ENCODE measurements at regions not wholly inside any gene's neighbourhood (a gene's known extent, or its start where the extent isn't known, plus 50 kb on each side); places are given as distances from the start of the nearest gene placed in this dataset.

DNA sequence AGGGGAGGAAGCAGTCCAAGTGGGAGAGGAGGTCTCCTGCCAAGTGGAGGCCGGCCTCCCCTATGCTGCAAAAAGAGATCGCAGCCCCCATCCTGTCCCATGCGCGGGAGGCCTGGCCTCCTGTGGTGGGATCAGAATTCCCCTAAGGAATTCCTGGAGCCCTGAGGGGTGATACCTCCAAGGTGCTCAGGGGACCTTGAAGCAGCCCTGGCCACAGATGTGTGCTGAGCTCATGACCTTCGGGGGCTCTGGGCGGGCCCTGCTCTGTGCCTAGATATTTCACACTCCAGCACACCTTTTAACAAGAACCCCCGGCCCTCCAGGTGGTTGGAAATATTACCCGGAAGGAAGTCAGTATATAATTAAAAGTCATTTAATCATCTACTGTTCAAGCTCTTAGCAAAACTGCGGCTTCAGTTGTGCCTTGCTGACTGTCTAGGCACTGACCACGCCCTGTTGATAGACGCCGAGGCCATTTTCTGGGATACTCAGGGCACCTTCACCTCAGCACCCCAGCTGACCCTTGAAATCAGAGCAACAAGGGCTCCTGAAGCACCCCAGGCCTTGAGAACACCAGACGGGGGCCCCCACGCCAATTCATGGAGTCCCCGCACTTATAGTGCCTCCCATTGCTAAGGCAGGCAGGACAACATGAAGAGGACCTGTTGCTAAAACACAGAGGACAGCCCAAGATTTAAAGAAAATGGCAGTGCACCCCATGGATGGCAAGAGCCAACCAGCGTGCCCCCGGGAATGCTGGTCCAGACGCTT lies 119.1 kb downstream of the NDUFA10 start:
- no peak for DNase-seq (ENCODE audit: low read depth)

DNA sequence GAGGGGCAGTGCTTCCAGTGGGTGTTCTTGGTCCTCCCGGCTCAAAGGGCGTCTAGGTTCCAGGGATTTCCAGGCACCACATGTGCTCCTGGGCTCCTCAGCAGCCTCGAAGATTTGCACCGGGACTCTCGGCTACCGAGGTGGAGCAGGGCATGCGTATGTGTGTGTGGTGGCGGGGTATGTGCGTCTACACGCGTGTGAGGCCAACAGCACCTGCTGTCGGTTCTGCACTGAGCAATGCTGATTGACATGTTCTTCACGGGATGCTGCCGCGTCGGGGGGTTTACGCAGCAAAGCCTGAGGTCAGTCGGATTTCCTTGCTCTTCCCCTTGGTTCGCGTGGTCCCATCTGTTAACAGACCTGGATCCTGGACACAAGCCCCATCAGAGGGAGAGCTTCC lies 119.8 kb downstream of the NDUFA10 start:
- no peak for DNase-seq (ENCODE audit: low read depth)

DNA sequence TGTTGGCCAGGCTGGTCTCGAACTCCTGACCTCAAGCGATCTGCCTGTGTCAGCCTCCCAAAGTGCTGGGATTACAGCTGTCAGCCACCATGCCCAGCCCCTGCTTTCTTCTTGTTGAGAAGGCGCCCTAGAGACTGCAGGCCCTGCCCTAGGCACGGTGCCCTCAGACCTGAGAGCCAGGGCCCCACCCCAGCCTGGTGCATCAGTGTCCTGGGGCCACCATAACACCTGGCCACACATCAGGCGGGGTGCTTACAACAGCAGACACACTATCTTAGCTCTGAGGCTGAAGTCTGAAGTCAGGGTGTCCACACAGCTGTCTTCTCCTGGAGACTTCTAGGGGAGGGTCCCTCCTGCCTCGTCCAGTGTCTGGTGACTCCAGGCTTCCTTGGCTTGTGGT lies 120.6 kb downstream of the NDUFA10 start:
- DNase-seq (ENCODE audit: low read depth) = no peak

DNA sequence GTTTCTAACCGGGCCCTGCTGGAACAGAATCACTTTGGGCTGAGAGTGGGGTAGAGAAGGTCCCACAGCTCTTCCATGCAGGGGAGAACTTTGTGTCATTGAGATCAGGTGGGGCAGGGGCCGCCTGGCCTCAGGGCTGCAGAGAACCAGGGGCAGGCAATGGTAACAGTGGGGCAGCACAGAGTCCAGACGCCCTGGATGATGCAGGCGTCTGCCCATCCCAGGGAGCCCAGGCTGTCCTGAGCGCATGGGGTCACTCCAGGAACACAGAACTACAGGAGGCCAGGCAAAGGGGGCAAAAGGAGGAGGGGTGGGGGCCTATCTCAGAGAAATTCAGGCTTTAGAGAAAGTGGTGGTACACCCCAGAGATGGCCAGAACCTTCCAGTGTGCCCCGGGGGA lies 121.3 kb downstream of the NDUFA10 start:
- DNase-seq (ENCODE audit: low read depth) = no peak

DNA sequence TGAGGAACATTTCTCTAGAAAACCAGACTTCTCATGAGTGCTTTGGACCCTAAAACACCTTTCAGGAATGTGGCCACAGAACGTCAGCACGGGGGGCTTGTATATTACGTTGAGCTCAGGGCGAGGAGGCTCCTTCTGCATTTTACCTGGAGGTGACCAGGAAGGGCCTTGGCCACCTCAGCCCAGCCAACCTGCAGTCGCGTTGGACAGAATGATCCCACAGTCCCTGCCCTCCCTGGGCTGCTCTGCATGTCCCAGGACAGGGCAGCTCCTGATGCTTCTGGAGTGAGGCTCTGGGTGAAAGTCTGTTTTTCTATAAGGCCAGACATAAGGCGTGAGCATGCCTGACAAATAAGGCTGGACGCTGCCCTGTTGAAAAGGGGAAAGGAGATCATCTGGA lies 121.9 kb downstream of the NDUFA10 start:
- DNase-seq (ENCODE audit: low read depth) = no peak

- no peak for DNase-seq (ENCODE audit: low read depth)
These were observed 122.4 kb downstream of the NDUFA10 start for GRCh38 chr2:239902749-239903201.

- DNase-seq (ENCODE audit: low read depth) = no peak
These were observed 126.7 kb downstream of the NDUFA10 start for GRCh38 chr2:239898292-239898925.

DNA sequence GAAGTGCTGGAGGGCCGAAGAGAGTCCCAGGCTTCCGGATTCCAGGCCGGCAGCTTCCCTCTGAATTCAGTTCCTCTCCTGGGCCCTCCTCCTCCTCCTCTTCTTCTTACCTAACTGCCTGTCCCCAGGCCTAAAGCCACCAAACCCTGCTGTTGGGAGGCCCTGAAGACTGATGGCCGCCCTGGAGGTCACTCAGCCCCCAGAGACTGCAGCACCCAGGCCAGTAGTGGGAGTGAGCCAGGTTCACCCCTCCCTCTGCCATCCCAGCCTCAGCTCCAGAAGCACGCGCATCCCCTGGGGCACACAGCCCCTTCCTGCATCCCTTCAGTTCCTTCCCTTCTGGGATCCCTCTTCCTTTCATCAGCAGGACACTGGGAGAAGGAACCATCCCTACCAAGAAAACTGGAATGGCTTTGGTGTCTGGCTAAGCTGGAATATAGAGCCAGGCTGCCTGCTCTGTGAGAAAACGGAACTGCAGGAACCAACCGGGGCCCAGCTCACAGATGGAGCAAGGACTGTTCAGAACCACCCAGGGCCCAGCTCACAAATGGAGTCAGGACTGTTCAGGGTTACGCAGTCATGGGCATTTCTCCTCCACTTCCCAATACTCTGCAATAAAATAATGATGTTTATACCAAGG lies 127.4 kb downstream of the NDUFA10 start:
- DNase-seq (ENCODE audit: low read depth) = no peak

- DNase-seq (ENCODE audit: low read depth) = no peak
These were observed 129.1 kb downstream of the NDUFA10 start for GRCh38 chr2:239896075-239896474.

DNA sequence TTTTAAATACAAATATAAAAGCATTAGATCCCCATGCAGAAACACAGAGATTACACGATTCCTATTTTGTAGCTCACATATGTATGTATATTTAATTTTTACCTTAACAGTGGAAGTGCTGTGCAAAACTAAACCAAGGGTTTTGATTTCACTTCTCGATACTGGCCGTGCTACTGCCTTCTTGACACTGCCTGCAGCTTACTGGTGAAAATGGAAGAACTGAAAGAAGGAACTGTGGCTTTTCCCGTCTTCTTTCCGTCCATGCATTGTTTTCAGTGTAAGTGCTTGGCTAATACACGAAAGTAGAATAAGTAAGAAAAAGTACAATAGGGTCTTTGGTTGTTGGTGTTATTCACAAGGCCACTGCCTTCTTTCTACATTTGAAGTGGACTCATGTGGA lies 129.5 kb downstream of the NDUFA10 start:
- no peak for DNase-seq (ENCODE audit: low read depth)

DNA sequence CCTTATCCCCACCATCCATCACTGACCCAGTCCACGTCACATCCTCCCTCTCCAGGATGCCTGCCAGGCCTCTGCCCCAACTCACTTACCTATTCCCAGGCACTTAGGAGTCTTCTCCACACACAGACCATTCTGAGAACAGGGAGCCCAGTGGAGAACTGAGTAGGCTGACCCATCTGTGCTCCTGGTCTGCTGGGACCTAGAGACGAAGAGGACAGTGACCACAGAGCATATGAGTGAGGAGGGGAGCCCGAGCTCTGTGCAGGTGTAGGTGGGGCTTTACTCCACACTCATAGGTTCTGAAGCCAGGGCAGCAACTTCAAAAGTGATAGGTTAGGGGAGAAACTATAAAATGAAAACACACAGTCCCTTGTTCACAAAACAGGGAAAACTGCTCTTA lies 130.0 kb downstream of the NDUFA10 start:
- DNase-seq (ENCODE audit: low read depth) = no peak

- DNase-seq (ENCODE audit: low read depth) = no peak
These were observed 130.9 kb downstream of the NDUFA10 start for GRCh38 chr2:239894276-239894675.

GRCh38 chr2:239893236-239893515 lies 132.0 kb downstream of the NDUFA10 start:
- no peak for DNase-seq (ENCODE audit: low read depth)

- DNase-seq (ENCODE audit: low read depth) = no peak
These were observed 132.5 kb downstream of the NDUFA10 start for GRCh38 chr2:239892441-239893235.

DNA sequence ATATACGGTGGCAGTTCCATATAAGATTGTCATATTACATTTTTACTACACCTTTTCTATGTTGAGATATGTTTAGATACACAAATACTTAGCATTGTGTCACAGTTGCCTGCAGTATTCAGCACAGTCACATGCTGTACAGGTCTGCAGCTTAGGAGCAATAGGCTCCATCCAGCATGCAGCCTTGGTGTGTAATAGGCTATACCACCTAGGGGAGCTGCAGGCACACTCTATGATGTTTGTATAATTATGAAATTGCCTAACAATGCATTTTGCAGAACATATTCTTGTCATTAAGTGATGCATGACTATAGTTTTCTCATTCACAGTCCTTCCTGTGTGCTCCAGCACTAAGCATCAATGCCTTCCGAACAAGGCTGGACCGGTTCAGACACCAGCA lies 133.4 kb downstream of the NDUFA10 start:
- DNase-seq (ENCODE audit: low read depth) = no peak

DNA sequence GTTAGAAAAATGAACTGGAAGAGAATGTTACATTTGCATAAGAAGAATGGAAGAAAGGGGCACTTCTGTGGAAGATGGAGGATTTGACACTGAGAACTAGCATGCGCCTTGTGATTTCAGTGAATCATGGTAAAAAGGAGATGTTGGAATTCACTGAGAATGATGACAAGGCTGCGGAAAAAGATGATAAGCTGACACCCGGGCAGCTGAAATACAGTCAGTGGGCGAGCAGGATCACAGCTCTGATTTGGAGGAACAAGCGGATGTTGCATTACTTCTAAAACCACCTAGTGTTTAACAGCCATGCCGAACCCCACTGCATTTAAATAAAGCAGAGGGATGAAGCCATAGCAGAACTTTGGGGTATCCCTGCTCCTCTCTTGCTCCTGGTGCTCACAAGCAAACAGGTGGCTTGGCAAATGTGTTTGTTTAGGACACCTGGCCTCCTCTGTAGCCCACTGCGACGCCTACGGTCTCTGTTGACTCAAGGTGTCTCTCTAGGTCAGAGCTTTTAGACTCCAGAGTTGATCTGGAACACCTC lies 134.9 kb downstream of the NDUFA10 start:
- DNase-seq (ENCODE audit: low read depth) = no peak

DNA sequence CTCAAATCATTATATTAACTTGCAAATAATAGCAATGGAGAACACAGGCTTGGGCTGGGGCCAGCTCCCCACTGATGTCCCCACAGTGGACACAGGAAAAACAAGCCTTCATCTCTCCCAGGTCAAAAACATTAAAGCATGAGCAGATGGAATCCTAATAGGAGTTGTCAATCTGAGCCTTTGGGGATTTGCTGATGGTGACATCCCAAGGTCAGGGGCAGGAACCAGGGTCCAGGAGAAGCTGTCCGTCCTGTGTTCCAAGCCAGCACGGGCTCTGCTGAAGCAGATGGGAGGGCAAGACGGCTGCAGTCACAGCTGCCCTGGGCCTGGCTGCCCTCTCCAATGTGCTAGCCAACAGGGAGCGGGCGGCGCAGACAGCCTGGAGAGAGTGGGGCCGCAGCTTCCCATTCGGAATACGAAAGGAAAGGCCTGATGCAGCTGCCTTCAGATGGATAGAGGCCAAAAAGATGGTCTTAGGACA lies 135.5 kb downstream of the NDUFA10 start:
- no peak for DNase-seq (ENCODE audit: low read depth)

GRCh38 chr2:239887604-239888003 lies 137.5 kb downstream of the NDUFA10 start:
- no peak for DNase-seq (ENCODE audit: low read depth)

DNA sequence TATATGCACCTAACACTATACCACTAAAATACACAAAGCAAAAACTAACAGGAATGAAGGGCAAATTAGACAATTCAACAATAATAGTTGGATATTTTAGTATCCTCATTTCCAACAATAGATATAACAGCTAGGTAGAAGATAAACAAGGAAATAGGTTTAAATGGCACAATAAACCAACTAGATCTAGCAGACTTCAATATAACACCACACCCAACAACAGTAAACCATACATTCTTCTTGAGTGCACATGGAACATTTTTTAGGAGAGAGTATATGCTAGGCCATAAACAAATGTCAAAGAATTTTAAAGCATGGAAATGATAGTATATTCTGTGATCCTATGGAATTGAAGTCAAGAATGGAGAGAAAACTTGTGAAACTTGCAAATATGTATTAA lies 138.4 kb downstream of the NDUFA10 start:
- no peak for DNase-seq (ENCODE audit: low read depth)

GRCh38 chr2:239884875-239885274 lies 140.3 kb downstream of the NDUFA10 start:
- no peak for DNase-seq (ENCODE audit: low read depth)

DNA sequence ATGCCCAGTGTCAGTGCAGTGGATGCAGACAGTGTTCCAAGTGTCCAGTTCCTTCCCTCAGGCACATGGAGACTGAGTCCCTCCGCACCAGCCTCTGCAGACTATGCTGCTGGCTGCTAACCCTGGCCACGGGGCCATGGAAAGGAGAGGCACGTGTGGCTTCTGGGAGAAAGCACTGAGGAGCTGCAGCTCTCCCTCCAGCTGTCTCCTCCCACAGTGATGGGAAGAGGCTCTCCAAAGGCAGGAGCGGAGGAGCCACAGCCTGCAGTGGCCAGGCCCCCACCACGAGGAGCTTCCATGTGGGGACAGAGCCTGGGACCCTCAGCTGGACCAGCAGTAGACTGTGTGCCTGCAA lies 141.1 kb downstream of the NDUFA10 start:
- no peak for DNase-seq (ENCODE audit: low read depth)

DNA sequence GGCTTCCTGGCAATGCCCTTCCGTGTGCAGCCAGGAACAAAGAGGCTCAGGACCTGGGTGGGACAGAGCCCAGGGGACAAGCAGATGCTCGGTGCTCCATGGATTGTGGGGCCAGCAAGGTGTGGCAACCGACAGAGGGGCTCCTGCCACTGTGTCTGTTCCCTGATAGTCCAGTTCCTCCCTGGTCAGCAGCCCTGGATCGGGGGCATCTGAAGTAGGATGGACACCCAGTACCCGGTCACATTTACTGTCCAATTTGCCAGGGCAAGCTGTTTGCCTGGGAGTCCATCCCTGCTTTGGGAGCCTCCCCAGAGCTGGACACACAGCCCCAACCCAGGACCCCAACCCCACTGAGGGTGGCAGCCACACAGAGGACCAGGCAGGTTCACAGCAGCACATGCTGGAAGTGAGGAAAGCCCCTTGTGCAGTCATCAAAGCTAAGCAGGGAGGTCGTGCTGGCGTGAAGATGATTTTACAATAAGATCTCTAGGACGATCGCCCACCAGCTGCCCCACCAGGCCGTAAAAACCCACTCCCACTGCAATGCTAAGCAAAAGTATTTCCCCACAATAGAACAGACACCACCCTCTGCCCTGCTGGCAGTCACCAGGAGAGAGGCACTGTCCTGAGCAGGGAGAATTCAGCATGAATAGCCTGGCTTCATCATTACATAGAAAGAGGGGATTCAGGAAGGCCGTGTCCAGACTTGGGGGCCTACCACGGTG lies 141.7 kb downstream of the NDUFA10 start:
- DNase-seq (ENCODE audit: low read depth) = no peak

All from stimulated activated CD8-positive, alpha-beta memory T cell treated with anti-CD3 and anti-CD28 coated beads, Interleukin-15, amount 100 ng/mL, for 24 hours (primary cell).